HUES6 (cell line): ENCODE measurements at regions not wholly inside any gene's neighbourhood (a gene's known extent, or its start where the extent isn't known, plus 50 kb on each side); places are given as distances from the start of the nearest gene placed in this dataset.

ENCODE experiments used
- H3K27ac ChIP-seq: 2 replicates; pipeline ENCODE4 v1.7.0; 2013; ENCODE audit warnings: low read depth, mild to moderate bottlenecking, low read length, inconsistent platforms
- H3K27me3 ChIP-seq: 2 replicates; pipeline ENCODE4 v1.6.1; 2013; ENCODE audit warnings: low read length; ENCODE audit not compliant: control insufficient read depth, insufficient read depth
- H3K36me3 ChIP-seq: 2 replicates; pipeline ENCODE4 v1.6.1; 2013; ENCODE audit warnings: low read length; ENCODE audit not compliant: control insufficient read depth, insufficient read depth
- H3K4me1 ChIP-seq: 2 replicates; pipeline ENCODE4 v1.6.1; 2013; ENCODE audit warnings: low read length; ENCODE audit not compliant: control insufficient read depth, insufficient read depth
- H3K4me3 ChIP-seq: 2 replicates; pipeline ENCODE4 v1.5.1; 2013; ENCODE audit warnings: low read depth, low read length
- H3K9ac ChIP-seq: one replicate; pipeline ENCODE4 v1.6.1; 2013; ENCODE audit warnings: mild to moderate bottlenecking, low read length
- H3K9me3 ChIP-seq: 2 replicates; pipeline ENCODE4 v1.6.1; 2013; ENCODE audit warnings: low read depth, low read length; ENCODE audit not compliant: control insufficient read depth, insufficient read depth

DNA sequence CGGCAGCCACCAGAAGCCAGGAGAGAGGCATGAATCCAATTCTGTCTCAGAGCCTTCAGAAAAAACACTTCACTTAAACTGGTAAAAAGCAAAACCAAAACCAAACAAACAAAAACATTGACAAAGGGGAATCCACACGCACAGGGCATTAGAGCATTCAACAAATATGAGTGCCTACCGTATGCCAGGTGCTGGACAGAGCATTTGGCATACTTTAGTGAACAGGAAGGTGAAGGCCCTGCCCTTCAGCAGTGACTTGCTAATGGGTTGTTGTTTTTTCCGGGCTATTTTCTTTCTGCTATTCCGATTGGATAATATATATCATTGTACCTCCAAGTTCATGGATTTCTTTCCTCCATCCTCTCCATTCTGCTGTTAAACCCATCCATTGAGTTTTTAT is 71.7 kb upstream of the RUFY1 start:
- no peaks in the 10 kb centered on the region for H3K4me1 ChIP-seq
- no peak overlapping the region for H3K4me3 ChIP-seq
- H3K27me3 ChIP-seq, result no peaks in the 10 kb centered on the region
- no peaks in the 10 kb centered on the region for H3K36me3 ChIP-seq
- H3K9ac ChIP-seq, result no peak overlapping the region
- H3K9me3 ChIP-seq, result peaks cover 8% of the 10 kb centered on the region; the same call in 1 of the 2 replicates
- no peak overlapping the region for H3K27ac ChIP-seq

- no peak overlapping the region for H3K4me3 ChIP-seq
- no peak overlapping the region for H3K9ac ChIP-seq
- H3K27me3 ChIP-seq, result no peaks in the 10 kb centered on the region
- H3K4me1 ChIP-seq, result no peaks in the 10 kb centered on the region
- H3K36me3 ChIP-seq, result no peaks in the 10 kb centered on the region
- 0 out of 2 replicates have a peak, but pooled peaks cover 1% of the 10 kb centered on the region for H3K9me3 ChIP-seq
- no peak overlapping the region for H3K27ac ChIP-seq
These were observed 75.1 kb upstream of the RUFY1 start for GRCh38 chr5:179475208-179475751.

- Histone ChIP-seq H3K4me3 (no peak overlapping the region), H3K36me3 (no peaks in the 10 kb centered on the region), H3K4me1 (no peaks in the 10 kb centered on the region), H3K27ac (no peak overlapping the region), H3K9me3 (no peaks in the 10 kb centered on the region), H3K27me3 (no peaks in the 10 kb centered on the region), H3K9ac (no peak overlapping the region)
These were observed 77.7 kb upstream of the RUFY1 start for GRCh38 chr5:179472641-179473040.

GRCh38 chr5:179472174-179472573 is 78.2 kb upstream of the RUFY1 start:
- Histone ChIP-seq H3K27ac (no peak overlapping the region), H3K36me3 (no peaks in the 10 kb centered on the region), H3K27me3 (no peaks in the 10 kb centered on the region)

DNA sequence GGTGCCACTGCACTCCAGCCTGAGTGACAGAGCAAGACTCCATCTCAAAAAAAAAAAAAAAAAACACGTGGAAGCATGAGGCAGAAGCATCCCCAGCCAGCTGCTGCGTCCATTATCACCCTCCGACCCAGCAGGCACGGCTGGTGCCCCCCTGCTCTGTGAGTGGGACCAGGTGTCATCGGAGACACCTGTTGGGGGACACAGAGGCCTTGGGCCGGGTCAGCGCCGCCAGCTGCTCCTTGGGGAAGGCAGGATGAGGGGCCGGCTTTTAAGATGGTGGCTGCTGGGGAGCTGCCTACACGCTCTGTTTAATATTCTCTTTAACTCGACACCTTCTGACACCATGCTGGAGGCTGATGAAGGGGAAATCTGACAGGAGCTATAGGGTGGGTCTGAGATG is 80.2 kb upstream of the RUFY1 start:
- H3K27me3 ChIP-seq, result no peaks in the 10 kb centered on the region
- H3K36me3 ChIP-seq, result no peaks in the 10 kb centered on the region
- H3K4me1 ChIP-seq, result no peaks in the 10 kb centered on the region
- H3K9ac ChIP-seq, result no peak overlapping the region
- H3K4me3 ChIP-seq, result no peak overlapping the region
- H3K9me3 ChIP-seq, result no peaks in the 10 kb centered on the region
- H3K27ac ChIP-seq, result no peak overlapping the region

More at GRCh38 chr5:179472174-179472573, 78.2 kb upstream of the RUFY1 start:
- H3K9me3 ChIP-seq, result no peaks in the 10 kb centered on the region
- H3K4me3 ChIP-seq, result no peak overlapping the region
- no peak overlapping the region for H3K9ac ChIP-seq
- H3K4me1 ChIP-seq, result no peaks in the 10 kb centered on the region

GRCh38 chr5:179468696-179469095 is 81.7 kb upstream of the RUFY1 start:
- no peaks in the 10 kb centered on the region for H3K9me3 ChIP-seq
- no peaks in the 10 kb centered on the region for H3K27me3 ChIP-seq
- H3K27ac ChIP-seq, result no peak overlapping the region
- no peak overlapping the region for H3K9ac ChIP-seq
- no peaks in the 10 kb centered on the region for H3K4me1 ChIP-seq
- H3K4me3 ChIP-seq, result no peak overlapping the region
- H3K36me3 ChIP-seq, result no peaks in the 10 kb centered on the region

DNA sequence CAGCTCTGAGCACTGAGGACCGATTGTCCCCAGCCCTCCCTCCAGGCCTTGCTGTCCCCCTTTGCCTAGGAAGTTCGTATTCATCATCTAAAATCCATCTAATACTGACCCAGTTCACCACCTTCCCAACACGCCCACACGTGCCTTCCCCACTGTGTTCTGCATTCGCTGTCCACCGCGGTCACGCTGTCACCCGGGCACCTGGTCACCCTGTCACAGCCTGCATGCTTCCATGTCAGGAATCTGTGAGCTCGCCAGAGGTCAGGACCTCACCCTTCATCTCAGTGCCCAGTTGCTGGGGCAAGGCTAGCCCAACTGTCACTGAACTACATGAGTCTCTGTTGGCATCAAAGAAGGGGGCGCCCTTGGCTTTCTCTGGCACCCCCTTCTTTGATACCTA is 82.9 kb upstream of the RUFY1 start:
- H3K27me3 ChIP-seq, result no peaks in the 10 kb centered on the region
- no peak overlapping the region for H3K9ac ChIP-seq
- no peaks in the 10 kb centered on the region for H3K9me3 ChIP-seq
- no peak overlapping the region for H3K27ac ChIP-seq
- H3K4me3 ChIP-seq, result no peak overlapping the region
- no peaks in the 10 kb centered on the region for H3K36me3 ChIP-seq
- no peaks in the 10 kb centered on the region for H3K4me1 ChIP-seq

DNA sequence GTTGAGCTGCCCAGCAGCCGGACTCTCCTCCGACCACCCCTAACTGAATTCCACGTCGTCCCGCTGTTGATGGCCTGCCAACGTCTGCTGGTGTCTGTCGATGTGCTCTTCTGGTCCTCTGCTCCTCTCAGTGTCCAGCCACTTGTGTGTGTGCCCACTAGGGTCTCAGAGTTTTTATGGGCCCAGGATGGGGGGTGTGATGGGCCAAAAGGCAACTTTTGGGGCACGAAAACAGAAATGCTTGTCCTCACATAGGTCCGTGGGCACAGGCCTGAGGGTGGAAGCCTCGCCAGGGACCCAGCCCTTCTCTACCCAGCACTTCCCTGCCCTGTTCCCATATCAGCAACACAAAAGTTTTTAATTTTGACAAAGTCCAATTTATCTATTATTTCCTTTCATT is 85.7 kb upstream of the RUFY1 start:
- Histone ChIP-seq H3K9me3 (no peaks in the 10 kb centered on the region), H3K36me3 (no peaks in the 10 kb centered on the region), H3K4me1 (no peaks in the 10 kb centered on the region)

GRCh38 chr5:179462040-179462439 is 88.3 kb upstream of the RUFY1 start:
- Histone ChIP-seq H3K27ac (no peak overlapping the region), H3K27me3 (no peaks in the 10 kb centered on the region), H3K4me1 (no peaks in the 10 kb centered on the region), H3K9ac (no peak overlapping the region), H3K9me3 (0 out of 2 replicates have a peak, but pooled peaks cover 4% of the 10 kb centered on the region), H3K36me3 (no peaks in the 10 kb centered on the region), H3K4me3 (no peak overlapping the region)

More for the DNA sequence above, 85.7 kb upstream of the RUFY1 start:
- Histone ChIP-seq H3K27ac (no peak overlapping the region), H3K4me3 (no peak overlapping the region), H3K27me3 (no peaks in the 10 kb centered on the region), H3K9ac (no peak overlapping the region)

GRCh38 chr5:179461576-179461975 is 88.8 kb upstream of the RUFY1 start:
- Histone ChIP-seq H3K27ac (no peak overlapping the region), H3K4me1 (no peaks in the 10 kb centered on the region), H3K27me3 (no peaks in the 10 kb centered on the region), H3K9ac (no peak overlapping the region), H3K4me3 (no peak overlapping the region), H3K36me3 (no peaks in the 10 kb centered on the region), H3K9me3 (0 out of 2 replicates have a peak, but pooled peaks cover 5% of the 10 kb centered on the region)

DNA sequence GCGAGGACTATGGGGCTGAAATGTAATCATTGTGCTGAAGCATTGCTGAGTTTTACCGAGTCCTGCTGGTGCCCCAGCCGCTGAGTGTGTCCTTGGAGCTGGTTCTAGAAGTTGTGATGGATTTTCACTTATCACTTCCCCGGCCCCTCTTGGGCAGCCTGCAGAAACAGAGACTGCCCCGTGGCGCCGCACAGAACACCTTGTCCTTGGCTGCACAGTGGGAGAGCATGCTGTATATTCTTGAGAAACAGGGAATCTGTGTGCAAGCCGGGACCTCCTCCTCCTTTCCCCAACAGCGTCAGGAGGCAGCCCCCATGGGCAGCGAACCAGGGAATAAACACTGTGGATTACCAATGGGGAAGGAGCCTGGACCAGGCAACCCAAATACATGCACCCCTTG is 90.6 kb upstream of the RUFY1 start:
- no peak overlapping the region for H3K4me3 ChIP-seq
- H3K9me3 ChIP-seq, result peaks cover 18% of the 10 kb centered on the region

DNA sequence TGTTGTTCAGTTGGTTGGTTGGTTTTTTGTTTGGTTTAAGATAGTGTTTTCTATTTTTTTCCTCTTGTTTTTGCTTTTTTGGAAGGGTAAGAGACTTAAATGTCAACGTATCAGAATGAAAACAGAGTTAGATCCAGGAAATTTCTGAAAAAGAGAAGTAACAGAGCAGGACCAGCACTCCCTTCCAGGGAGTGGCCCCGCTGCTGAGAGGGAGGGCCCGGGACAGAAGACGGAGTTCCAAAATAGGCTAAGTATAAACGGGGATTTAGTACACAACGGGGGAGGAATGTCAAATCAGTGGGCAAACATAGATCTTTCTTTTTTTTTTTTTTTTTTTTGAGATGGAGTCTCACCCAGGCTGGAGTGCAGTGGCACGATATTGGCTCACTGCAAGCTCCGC is 92.7 kb upstream of the RUFY1 start:
- Histone ChIP-seq H3K9me3 (peaks cover 21% of the 10 kb centered on the region), H3K27me3 (no peaks in the 10 kb centered on the region), H3K27ac (no peak overlapping the region), H3K4me3 (no peak overlapping the region), H3K36me3 (no peaks in the 10 kb centered on the region), H3K4me1 (no peaks in the 10 kb centered on the region), H3K9ac (no peak overlapping the region)

More for the DNA sequence above, 90.6 kb upstream of the RUFY1 start:
- Histone ChIP-seq H3K27ac (no peak overlapping the region), H3K4me1 (no peaks in the 10 kb centered on the region), H3K36me3 (no peaks in the 10 kb centered on the region), H3K27me3 (no peaks in the 10 kb centered on the region), H3K9ac (no peak overlapping the region)
